ENCODE measurements at regions not wholly inside any gene's neighbourhood (a gene's known extent, or its start where the extent isn't known, plus 50 kb on each side); places are given as distances from the start of the nearest gene placed in this dataset.

DNA sequence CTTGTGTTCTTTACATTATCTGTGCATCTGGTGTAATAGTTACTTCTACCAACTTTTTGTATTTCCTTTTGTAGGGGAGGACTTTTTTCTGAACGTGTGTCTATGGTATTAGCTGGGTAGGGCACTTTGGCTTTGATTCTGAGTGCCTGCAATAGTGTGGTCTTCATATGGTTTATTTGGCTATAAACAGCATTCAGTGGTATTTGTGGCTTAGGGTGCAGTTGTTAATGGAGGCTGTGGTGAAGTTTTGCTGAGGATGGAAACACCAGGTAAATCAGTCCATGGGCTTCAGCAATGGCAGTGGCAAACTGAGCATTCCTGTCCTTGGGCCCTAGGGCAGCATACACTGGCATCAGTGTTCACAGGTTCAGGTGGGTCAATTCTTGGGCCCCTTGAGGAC is 230.6 kb upstream of the CTNNB1 start:
- DNase-seq, result no peak

- DNase-seq, result no peak
Observed at GRCh38 chr3:40969341-40969740, 230.0 kb upstream of the CTNNB1 start.

GRCh38 chr3:40969756-40970466 is 229.4 kb upstream of the CTNNB1 start:
- no peak for DNase-seq

DNA sequence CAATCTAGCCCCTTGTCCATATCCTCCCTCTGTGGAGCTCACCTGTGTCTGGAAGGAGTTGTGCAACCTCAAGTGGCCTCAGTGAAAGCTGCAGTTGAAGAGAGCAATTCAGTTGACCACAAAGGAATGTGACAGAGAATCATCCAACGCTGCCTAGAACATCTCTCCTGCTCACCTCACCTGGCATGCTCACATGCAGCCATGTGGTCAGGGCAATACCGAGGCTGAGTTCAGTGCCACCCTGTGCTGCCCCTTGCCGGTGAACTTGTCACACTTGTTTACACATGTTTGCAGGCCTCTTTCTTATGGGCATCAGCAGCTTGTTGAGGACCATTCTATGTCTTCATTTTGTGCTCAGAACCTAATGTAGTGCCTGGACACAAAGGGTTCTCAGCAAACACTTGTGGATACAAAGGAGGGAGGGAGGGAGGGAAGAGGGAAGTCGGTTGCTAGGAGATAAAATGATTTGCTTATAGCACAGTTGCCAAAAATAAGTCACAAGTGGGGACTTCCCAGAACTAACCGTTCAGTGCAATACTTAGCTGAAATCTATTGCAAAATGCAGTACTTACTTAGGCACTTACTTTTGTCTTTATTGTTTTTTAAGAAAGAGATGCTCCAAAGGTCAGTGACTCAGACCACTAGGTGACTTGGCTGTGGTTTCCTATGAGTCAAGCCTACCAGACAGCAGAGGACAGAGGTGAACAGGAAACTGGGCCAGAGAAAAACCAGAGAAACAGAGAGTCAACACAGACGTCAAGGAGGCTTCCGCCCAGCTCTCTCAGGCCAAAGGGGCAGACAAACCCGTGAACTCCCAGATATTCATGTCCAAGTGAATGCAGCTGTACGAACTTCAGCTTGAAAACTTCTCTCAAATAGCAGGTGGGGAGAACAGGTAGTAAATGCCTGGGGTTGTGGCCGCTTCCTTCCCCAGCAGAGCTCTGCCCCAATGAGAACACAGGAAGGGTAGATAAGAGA is 227.8 kb upstream of the CTNNB1 start:
- peak; percentile 83 to 84 for DNase-seq

DNA sequence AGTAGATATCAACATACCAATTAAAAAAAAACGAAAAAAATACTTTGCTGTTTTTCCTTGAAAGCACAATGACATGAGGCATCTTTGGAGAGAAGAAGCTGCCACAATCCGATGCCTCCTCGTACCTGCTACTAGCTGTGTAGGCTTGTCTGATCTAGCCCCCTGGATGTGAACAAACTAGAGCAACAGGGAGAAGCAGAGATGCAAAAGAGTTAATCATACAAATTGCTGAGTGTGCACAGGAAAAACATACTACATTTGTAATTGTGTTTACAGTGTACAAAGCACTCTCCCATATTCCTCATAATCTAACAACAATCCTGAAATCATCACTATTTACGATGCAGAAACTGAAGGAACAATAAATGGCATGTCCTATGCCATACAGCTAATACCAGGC is 227.0 kb upstream of the CTNNB1 start:
- no peak for DNase-seq

DNA sequence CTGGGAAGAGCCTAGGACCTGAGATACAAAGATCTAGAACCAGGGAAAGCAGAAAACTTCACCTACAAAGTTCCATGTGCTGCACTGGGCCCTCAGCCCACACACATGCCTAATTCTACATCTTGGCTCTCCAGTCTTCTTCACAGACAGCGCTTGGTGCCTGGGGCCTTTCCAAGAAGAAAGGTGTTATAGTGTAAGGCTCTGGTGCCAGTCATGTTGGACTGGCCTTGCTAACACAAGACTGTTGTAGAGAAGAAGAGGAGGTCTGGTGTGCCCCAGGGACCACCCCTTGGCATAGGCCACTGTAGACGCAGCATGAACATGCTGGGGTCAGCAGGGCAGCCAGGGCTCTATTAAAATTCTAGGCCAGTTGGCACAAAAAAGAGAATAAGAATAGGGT is 226.2 kb upstream of the CTNNB1 start:
- DNase-seq, result no peak

DNA sequence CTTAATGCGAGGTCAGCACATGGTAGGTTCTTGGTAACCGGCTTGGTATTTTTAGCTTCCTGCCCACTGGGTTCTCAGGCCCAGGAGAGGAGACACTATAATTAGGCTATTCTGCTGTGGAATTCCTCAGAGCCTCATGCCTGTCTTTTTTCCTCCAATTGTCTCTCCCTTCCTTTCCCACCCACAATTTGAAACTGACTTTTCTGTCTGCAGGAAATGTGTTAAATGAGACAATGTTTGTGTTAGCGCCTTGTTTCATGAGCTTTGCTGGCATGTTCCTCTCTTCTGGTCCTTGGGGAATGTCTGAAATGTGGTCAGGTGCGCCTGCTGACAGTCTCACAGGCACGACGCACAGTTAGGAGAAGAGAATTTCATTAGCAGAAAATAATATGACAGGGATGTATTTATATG is 223.6 kb upstream of the CTNNB1 start:
- no peak for DNase-seq

DNA sequence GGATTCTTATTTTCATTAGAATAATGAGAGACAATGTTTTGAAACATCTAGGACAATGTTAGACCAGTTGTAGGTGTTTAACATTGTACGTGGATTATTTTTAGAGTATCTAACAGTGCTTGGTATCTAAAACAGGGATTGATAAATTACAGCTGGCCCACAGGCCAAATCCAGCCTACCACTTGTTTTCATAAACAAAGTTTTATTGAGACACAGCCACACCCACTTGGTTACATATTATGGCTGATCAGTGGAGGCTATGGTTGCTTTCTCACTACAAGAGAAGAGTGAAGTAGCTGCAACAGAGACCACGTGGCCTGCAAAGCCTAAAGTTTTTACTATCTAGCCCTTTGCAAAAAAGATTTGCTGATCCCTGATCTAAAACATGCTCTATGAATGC is 223.1 kb upstream of the CTNNB1 start:
- no peak for DNase-seq

DNA sequence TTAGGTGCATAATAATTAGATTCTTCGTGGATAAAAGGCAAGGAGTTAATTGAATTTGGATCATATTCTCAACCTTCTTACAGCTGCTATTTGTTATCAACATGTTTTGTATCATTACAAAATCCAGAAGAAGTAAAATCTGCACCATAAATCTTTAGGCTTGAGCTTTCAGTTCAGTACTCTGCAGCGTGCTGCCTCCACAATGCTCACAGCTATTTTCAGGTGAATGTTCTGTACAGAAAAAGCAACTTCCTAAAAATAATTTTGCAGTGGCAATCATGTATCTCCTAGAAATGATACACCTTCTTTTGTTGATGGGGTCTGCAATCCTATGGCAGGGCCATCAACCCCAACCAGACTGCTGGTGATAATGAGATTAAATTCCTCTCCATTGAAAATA is 220.9 kb upstream of the CTNNB1 start:
- no peak for DNase-seq

- no peak for DNase-seq
Observed at GRCh38 chr3:40979962-40980361, 219.3 kb upstream of the CTNNB1 start.

GRCh38 chr3:40980467-40980866 is 218.8 kb upstream of the CTNNB1 start:
- DNase-seq, result no peak

DNA sequence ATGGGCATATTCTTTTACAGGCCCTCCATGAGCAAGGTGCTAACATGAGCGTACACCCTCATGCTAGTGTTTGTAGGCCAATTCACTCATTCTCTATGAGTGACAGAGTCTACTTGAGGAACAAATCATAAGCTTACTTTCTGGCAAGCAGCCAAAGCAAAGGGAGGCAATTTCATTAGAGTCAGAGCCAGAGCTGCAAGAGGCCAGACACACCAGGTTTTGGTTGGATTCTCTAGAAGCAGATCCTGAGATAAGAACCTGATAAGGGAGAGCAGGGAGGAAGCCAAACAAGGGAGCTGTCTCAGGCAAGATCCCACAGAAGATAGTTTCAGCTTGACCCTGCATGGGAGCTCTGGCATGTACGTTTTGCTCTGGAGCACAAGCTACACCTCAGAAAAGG is 214.1 kb upstream of the CTNNB1 start:
- no peak for DNase-seq

- DNase-seq, result no peak
Observed at GRCh38 chr3:40988468-40988867, 210.8 kb upstream of the CTNNB1 start.

- no peak for DNase-seq
Observed at GRCh38 chr3:40989141-40990061, 209.9 kb upstream of the CTNNB1 start.

DNA sequence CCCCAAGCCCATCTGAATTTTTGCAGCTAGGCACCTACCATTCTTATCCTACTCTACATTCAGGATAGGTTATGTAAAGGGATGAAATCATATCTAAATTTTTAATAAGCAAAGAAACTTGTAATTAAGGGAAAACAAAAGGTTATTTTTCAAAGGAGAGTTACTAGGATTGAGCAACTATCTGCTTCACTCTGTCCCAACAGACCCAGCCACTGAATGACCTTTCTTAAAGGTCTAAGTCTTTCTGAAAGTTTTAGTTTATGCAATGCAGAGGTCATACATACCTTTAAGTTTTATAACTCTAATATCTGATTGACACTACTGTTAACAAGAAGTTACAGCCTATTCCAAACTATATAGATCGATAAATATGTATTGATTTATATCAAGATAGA is 209.2 kb upstream of the CTNNB1 start:
- no peak for DNase-seq

DNA sequence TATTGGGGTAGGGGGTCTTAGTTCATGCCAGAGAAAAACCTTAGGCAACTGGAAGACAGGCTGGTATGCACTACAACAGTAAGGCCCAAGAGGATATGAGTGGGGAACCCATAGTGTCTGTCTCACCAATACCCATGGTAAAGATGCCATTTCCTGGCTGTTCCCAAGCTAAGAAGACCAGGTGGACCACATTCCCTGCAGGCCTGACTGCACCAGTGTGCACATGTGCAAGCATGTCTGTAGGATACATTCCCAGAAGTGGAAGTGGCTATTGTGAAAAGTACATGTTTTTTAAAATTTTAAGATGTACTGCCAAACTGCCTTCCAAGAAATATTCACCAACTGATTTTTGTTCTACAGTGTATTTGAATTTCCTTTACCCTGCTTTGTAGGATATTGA is 207.3 kb upstream of the CTNNB1 start:
- no peak for DNase-seq

DNA sequence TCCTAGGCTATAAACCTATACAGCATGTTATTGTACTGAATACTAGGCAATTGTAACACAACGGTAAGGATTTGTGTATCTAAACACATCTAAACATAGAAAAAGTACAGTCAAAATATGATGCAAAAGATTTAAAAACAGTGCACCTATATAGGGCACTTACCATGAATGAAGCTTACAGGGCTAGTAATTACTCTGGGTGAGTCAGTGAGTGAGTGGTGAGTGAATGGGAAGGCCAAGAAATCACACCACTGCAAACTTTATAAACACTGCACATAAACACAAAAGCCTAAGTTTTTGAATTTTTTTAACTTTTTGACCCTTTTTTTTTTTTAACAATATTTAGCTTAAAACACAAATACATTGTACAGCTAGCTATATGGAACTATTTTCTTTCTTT is 204.7 kb upstream of the CTNNB1 start:
- DNase-seq, result no peak

- no peak for DNase-seq
Observed at GRCh38 chr3:40995271-40995670, 204.0 kb upstream of the CTNNB1 start.

- DNase-seq, result no peak
Observed at GRCh38 chr3:40996382-40996781, 202.9 kb upstream of the CTNNB1 start.

DNA sequence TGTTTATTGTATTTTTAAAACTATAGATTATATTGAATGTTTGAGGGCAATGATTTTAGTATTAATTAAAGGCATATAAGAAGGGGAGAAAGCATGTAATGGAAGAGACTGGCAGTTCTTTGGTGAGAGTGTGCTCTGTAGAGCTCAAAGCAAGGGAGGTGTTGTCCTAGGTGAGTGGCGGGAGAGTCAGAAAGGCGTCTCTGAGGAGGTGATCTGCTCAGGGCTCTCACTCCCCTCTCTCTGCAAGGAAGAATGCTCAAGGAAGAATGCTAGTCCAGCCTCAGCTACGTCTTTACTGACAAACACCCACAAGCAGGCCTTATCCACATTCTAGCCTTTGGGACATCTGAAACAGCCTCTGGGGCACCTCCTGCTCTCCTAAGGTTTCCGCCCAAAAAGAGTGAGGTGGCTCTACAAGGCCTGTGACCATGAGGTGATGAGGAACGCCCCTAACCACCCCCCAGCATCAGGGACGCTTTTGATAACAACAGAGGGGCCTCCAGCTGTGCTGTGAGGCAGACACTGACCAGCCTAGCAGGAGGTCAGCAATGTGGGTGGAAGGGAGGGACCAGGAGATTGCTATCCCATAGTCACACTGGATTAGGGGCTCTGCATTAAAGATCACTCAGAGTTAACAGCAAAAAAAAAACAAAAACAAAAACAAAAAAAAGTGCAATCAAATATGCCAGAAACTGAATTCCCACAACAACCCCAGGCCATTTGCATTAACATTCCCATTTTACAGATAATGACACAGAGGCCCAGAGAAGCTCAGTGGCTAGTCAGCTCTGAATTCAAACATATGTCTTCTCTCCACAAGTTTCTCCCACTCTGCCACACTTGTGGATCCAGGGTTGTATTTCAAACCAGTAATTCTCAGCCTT is 202.2 kb upstream of the CTNNB1 start:
- DNase-seq, result no peak

- no peak for DNase-seq
Observed at GRCh38 chr3:40997711-40998519, 201.4 kb upstream of the CTNNB1 start.
